PC-9 (cell line): ENCODE measurements at regions not wholly inside any gene's neighbourhood (a gene's known extent, or its start where the extent isn't known, plus 50 kb on each side); places are given as distances from the start of the nearest gene placed in this dataset.
"Not testable (repeated sequence)": the region's sequence is repeated elsewhere in the genome, so short reads cannot be mapped to it uniquely, and the experiment has no call there.

ENCODE experiments used
- BruUV-seq: library from RNA; stranded (reverse); fragments of 400-500 nt; replicated peaks from 2 replicates; lab custom pipeline; 2021; lab: Mats Ljungman, UMichigan
- CTCF ChIA-PET: fragments of 300-600 bp; sonication (Branson Sonifier 250); formaldehyde crosslinking; loops from one replicate; lab custom pipeline; 2022; ENCODE audit warnings: antibody characterized with exemption; lab: Charles Lee
- POLR2A ChIA-PET: fragments of 300-600 bp; sonication (Branson Sonifier 250); formaldehyde crosslinking; loops from one replicate; lab custom pipeline; 2022; ENCODE audit warnings: antibody characterized with exemption; ENCODE audit not compliant: unreplicated experiment; lab: Charles Lee
- DNase-seq, 2 experiments: peaks; one replicate each; pipeline versions ENCODE4 v3.0.0 to v3.0.0-alpha.2; 2015 to 2022; ENCODE audit warnings: mixed read lengths in 1 of 2
- H2AFZ ChIP-seq: fragments of 200-600 bp; sonication (generic); 2 replicates; pipeline ENCODE4 v1.8.1; 2017; ENCODE audit warnings: antibody characterized with exemption
- H3F3A ChIP-seq: fragments of 200-600 bp; sonication (generic); 2 replicates; pipeline ENCODE4 v1.8.1; 2017; ENCODE audit warnings: antibody characterized with exemption, mild to moderate bottlenecking, low read depth; ENCODE audit not compliant: insufficient read depth
- H3K27ac ChIP-seq: fragments of 200-600 bp; sonication (generic); 2 replicates; pipeline ENCODE4 v1.6.1; 2016; ENCODE audit warnings: mixed run types
- H3K27me3 ChIP-seq: fragments of 200-600 bp; sonication (generic); 2 replicates; pipeline ENCODE4 v1.6.1; 2016; ENCODE audit warnings: low read depth, mixed run types; ENCODE audit not compliant: insufficient read depth
- H3K36me3 ChIP-seq: fragments of 200-600 bp; sonication (generic); 2 replicates; pipeline ENCODE4 v1.6.1; 2016; ENCODE audit warnings: low read depth, mixed run types
- H3K4me1 ChIP-seq: fragments of 200-600 bp; sonication (generic); replicated peaks from 2 replicates; pipeline ENCODE4 v1.6.1; 2016; ENCODE audit warnings: mixed run types; ENCODE audit not compliant: insufficient read depth
- H3K4me2 ChIP-seq: fragments of 200-600 bp; sonication (generic); 2 replicates; pipeline ENCODE4 v1.6.1; 2017; ENCODE audit warnings: mixed run types
- H3K4me3 ChIP-seq: fragments of 200-600 bp; sonication (generic); 2 replicates; pipeline ENCODE4 v1.6.1; 2016; ENCODE audit warnings: mixed run types
- H3K79me2 ChIP-seq: fragments of 200-600 bp; sonication (generic); 2 replicates; pipeline ENCODE4 v1.6.1; 2017; ENCODE audit warnings: low read depth, mixed run types
- H3K9me2 ChIP-seq: fragments of 200-600 bp; sonication (generic); 2 replicates; pipeline ENCODE4 v1.8.1; 2017; ENCODE audit warnings: mild to moderate bottlenecking; ENCODE audit not compliant: insufficient read depth
- H3K9me3 ChIP-seq: fragments of 200-600 bp; sonication (generic); 2 replicates; pipeline ENCODE4 v1.8.1; 2016; ENCODE audit warnings: low read depth; ENCODE audit not compliant: insufficient read depth
- H4K20me1 ChIP-seq: fragments of 200-600 bp; sonication (generic); 2 replicates; pipeline ENCODE4 v1.8.1; 2017; ENCODE audit not compliant: insufficient read depth
- EZH2 ChIP-seq: fragments of 200-600 bp; sonication (generic); IDR thresholded peaks from 2 replicates; pipeline ENCODE4 v1.8.0; 2017; ENCODE audit warnings: antibody characterized with exemption, low read depth
- intact Hi-C: fragments of 100-400 bp; cut with micrococcal nuclease; formaldehyde crosslinking; loops from one replicate; pipeline ENCODE4 v1.10.0; 2022; ENCODE audit not compliant: unreplicated experiment
- TF ChIP-seq, protein P1 (sequence below): fragments of 200-600 bp; sonication (generic); conservative IDR thresholded peaks from 2 replicates; pipeline ENCODE4 v1.6.1; 2017; ENCODE audit warnings: mixed run types, antibody characterized with exemption, mild to moderate bottlenecking, moderate library complexity

DNA sequence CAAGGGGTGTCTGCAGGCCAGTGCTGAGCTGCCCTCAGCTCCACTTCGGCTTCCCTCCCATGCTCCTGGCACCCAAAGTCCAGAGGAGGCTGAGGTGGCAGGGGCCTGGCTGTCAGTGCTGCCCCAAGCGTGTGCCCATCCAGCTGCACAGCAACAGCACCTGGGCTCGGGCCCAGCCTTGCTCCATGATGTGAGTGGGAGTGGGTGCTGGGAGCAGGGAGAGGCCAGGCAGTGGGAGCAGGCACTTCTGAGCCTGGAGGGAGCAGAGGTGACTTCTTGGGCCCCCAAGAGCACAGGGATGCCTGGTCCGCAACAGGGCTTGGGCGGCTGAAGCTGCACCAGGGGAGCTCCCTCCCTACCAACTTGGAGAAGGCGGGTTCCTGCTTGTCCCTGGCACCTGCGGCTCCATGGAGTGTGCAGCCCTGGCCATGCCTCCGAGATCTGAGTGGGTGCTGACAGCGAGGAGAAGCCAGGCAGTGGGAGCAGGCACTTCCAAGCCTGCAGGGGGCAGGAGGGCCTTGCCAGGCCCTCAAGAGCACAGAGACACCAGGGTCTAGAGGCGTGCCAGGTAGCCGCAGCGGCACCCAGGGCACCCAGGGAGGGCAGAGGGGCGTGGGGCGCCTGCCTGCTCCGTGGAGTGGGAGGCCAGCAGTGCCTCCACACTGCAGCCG is 366.7 kb upstream of the SGO1 start:
- H3F3A ChIP-seq: no peaks in the 10 kb centered on the region
- intact Hi-C loops: no loop called here
- no peaks in the 10 kb centered on the region for H3K4me1 ChIP-seq
- no peaks in the 10 kb centered on the region for H3K79me2 ChIP-seq
- H4K20me1 ChIP-seq: no peaks in the 10 kb centered on the region
- ChIA-PET CTCF (no interaction called here), POLR2A (no interaction called here)
- H3K9me2 ChIP-seq: no peaks in the 10 kb centered on the region
- H3K4me2 ChIP-seq: no peak overlapping the region
- H3K27me3 ChIP-seq: no peaks in the 10 kb centered on the region
- H3K27ac ChIP-seq: no peak overlapping the region
- no peak for TF ChIP-seq EZH2
- TF ChIP-seq, protein P1, sequence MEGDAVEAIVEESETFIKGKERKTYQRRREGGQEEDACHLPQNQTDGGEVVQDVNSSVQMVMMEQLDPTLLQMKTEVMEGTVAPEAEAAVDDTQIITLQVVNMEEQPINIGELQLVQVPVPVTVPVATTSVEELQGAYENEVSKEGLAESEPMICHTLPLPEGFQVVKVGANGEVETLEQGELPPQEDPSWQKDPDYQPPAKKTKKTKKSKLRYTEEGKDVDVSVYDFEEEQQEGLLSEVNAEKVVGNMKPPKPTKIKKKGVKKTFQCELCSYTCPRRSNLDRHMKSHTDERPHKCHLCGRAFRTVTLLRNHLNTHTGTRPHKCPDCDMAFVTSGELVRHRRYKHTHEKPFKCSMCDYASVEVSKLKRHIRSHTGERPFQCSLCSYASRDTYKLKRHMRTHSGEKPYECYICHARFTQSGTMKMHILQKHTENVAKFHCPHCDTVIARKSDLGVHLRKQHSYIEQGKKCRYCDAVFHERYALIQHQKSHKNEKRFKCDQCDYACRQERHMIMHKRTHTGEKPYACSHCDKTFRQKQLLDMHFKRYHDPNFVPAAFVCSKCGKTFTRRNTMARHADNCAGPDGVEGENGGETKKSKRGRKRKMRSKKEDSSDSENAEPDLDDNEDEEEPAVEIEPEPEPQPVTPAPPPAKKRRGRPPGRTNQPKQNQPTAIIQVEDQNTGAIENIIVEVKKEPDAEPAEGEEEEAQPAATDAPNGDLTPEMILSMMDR: no peak
- no TSS peak for BruUV-seq
- H3K4me3 ChIP-seq: no peak overlapping the region
- H3K9me3 ChIP-seq: no peaks in the 10 kb centered on the region
- H3K36me3 ChIP-seq: no peaks in the 10 kb centered on the region
- no peak for DNase-seq
- no peak overlapping the region for H2AFZ ChIP-seq

DNA sequence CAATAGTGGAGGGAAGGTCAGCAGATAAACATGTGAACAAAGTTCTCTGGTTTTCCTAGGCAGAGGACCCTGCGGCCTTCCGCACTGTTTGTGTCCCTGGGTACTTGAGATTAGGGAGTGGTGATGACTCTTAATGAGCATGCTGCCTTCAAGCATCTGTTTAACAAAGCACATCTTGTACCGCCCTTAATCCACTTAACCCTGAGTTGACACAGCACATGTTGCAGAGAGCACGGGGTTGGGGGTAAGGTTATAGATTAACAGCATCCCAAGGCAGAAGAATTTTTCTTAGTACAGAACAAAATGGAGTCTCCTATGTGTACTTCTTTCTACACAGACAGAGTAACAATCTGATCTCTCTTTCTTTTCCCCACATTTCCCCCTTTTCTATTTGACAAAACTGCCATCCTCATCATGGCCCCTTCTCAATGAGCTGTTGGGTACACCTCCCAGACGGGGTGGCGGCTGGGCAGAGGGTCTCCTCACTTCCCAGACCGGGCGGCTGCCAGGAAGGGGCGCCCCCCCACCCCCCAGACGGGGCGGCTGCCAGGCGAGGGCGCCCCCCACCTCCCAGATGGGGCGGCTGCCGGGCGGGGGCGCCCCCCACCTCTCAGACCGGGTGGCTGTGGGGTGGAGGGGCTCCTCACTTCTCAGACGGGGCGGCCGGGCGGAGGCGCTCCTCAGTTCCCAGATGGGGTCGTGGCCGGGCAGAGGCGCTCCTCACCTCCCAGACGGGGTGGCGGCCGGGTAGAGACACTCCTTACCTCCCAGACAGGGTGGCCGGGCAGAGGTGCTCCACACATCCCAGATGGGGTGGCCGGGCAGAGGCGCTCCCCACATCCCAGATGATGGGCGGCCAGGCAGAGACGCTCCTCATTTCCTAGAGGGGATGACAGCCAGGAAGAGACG is 361.6 kb upstream of the SGO1 start:
- BruUV-seq, H3K4me1 ChIP-seq, CTCF ChIA-PET: not testable (repeated sequence)

DNA sequence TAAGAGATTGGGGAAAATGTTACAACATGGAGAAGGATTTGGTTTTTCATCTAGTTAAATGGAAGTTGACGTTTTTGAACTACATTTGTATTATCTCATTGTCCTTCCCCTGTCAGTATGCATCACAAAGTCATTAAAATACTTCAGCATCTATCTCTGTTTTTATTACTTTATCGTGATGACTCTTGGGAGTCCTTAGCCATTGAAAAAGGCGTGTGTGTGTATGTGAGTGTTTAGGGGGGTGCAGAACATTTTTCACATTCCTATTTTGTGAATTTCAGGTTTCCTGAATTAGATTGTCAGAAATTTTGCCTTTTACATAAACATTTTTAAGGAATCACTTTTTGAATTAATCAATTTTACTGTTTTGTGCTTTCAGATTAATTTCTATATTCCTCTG is 360.6 kb upstream of the SGO1 start:
- H3K27me3 ChIP-seq: no peaks in the 10 kb centered on the region
- H3K36me3 ChIP-seq: no peaks in the 10 kb centered on the region
- H3F3A ChIP-seq: no peaks in the 10 kb centered on the region
- H3K79me2 ChIP-seq: no peaks in the 10 kb centered on the region
- H3K27ac ChIP-seq: no peak overlapping the region
- H3K4me2 ChIP-seq: no peak overlapping the region
- no peaks in the 10 kb centered on the region for H3K4me1 ChIP-seq
- DNase-seq: no peak
- H4K20me1 ChIP-seq: no peaks in the 10 kb centered on the region
- no peaks in the 10 kb centered on the region; the same call in 1 of the 2 replicates for H3K9me2 ChIP-seq
- intact Hi-C loops: no loop called here
- POLR2A ChIA-PET: no interaction called here
- CTCF ChIA-PET: no interaction called here
- no TSS peak for BruUV-seq
- H2AFZ ChIP-seq: no peak overlapping the region
- H3K9me3 ChIP-seq: no peaks in the 10 kb centered on the region
- no peak overlapping the region for H3K4me3 ChIP-seq
- TF ChIP-seq, protein P1: no peak
- no peak for TF ChIP-seq EZH2

More for the DNA sequence above, 361.6 kb upstream of the SGO1 start:
- POLR2A ChIA-PET, H3F3A ChIP-seq, H4K20me1 ChIP-seq, H3K4me2 ChIP-seq, DNase-seq, intact Hi-C loops, H3K9me3 ChIP-seq, H3K79me2 ChIP-seq, H3K4me3 ChIP-seq, H2AFZ ChIP-seq, H3K27me3 ChIP-seq, H3K27ac ChIP-seq, H3K9me2 ChIP-seq, H3K36me3 ChIP-seq: not testable (repeated sequence)
